ENCODE measurements at regions not wholly inside any gene's neighbourhood (a gene's known extent, or its start where the extent isn't known, plus 50 kb on each side); places are given as distances from the start of the nearest gene placed in this dataset.

DNA sequence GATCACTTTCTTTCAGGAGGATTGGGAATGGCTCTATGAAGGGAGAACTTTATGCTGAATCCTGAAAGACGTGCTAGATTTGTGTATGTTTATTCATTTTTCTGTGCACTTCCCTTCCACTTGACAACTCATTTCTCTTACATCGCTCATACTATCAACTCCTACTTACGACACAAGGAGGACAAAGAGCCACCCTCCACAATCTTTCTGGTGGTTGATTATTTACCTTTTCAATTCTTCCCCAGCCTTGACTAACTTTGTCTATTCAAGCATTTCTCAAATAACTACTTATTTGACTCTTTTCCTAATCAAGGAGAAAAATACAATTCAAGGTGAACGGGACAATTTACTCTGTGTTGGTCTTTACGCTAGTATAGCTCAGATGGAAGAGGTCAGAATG lies 622.1 kb downstream of the TLR4 start:
- Mint-ChIP-seq H3K27ac (no peak overlapping the region), H3K4me3 (no peak overlapping the region), H3K4me1 (no peaks in the 10 kb centered on the region), H3K27me3 (no peaks in the 10 kb centered on the region), H3K9me3 (peaks cover 0 to 9% (median 4%) of the 10 kb centered on the region in 3 donors), H3K36me3 (no peaks in the 10 kb centered on the region)
- no peaks in the 10 kb centered on the region for H3K36me3 ChIP-seq (ENCODE audit: control insufficient read depth in 2 of 2, extremely low read depth in 1 of 2, insufficient read depth in 1 of 2, low read length in 1 of 2)
- ChIA-PET CTCF (no interaction called here), POLR2A (no interaction called here)
- H3K9me3 ChIP-seq = no peaks in the 10 kb centered on the region
- H3K27me3 ChIP-seq (replicated peaks in 1 of 2; ENCODE audit: control insufficient read depth in 2 of 2, extremely low read depth in 1 of 2, insufficient read depth in 2 of 2, low read length in 1 of 2) = no peaks in the 10 kb centered on the region
- DNase-seq (no peak), ATAC-seq (replicated peaks in 1 of 4) (no peak)
- H3K27ac ChIP-seq (ENCODE audit: low read length) = no peak overlapping the region
- H3K4me1 ChIP-seq (ENCODE audit: control insufficient read depth in 1 of 2, extremely low read depth in 1 of 2, insufficient read depth in 2 of 2, low read length in 2 of 2) = no peaks in the 10 kb centered on the region
- no peak overlapping the region for H3K4me3 ChIP-seq (ENCODE audit: control insufficient read depth in 1 of 2, extremely low read depth in 1 of 2, low read length in 1 of 2)
- WGBS (ENCODE audit: insufficient coverage) = no CpG with 5 or more reads among the region's 5 CpGs

DNA sequence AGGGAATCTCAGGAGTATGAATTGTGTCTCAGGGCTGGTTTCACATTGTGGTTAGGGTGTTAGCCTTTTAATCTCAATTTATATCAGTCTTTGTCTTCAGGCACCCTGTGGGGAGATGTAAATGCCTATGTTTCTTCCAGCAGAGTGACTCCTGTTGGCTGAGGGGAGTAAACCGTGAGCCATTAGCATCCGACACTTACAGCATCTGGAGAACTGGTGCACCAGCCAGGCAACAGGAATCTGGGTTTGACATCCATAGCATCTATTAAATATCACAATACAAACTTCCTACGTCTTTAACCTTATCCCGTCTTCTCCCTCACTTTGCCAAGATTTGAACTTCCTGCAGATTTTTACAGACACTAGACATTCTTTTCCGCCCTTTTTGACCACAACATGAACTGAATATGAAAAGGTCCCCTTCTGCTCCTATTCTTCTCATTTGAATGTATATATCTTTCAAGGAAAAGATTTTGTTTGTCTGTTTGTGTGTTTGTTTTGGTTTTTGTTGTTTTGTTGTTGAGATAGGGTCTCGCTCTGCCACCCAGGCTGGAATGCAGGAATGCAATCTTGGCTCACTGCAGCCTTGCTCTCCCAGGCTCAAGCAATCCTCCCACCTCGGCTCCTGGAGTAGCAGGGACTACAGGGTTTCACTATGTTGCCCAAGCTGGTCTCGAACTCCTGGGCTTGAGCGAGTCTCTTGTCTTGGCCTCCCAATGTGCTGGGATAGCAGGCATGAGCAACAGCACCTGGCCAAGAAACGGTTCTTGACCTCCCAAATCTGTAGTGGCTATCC lies 626.2 kb downstream of the TLR4 start:
- H3K36me3 ChIP-seq (ENCODE audit: control insufficient read depth in 2 of 2, extremely low read depth in 1 of 2, insufficient read depth in 1 of 2, low read length in 1 of 2) = no peaks in the 10 kb centered on the region
- no peak overlapping the region for H3K27ac ChIP-seq (ENCODE audit: low read length)
- Mint-ChIP-seq H3K27me3 (no peaks in the 10 kb centered on the region), H3K27ac (no peak overlapping the region), H3K36me3 (no peaks in the 10 kb centered on the region), H3K4me3 (no peak overlapping the region), H3K9me3 (peaks cover 0 to 9% (median 4%) of the 10 kb centered on the region in 3 donors), H3K4me1 (no peaks in the 10 kb centered on the region)
- WGBS (ENCODE audit: insufficient coverage) = 74% methylated on average over 8 of the region's 10 CpGs
- ChIA-PET CTCF (no interaction called here), POLR2A (no interaction called here)
- no peak for DNase-seq
- H3K4me3 ChIP-seq (ENCODE audit: control insufficient read depth in 1 of 2, extremely low read depth in 1 of 2, low read length in 1 of 2) = no peak overlapping the region
- H3K9me3 ChIP-seq = no peaks in the 10 kb centered on the region
- H3K27me3 ChIP-seq (replicated peaks in 1 of 2; ENCODE audit: control insufficient read depth in 2 of 2, extremely low read depth in 1 of 2, insufficient read depth in 2 of 2, low read length in 1 of 2) = no peaks in the 10 kb centered on the region
- ATAC-seq (replicated peaks in 1 of 4) = no peak
- no peaks in the 10 kb centered on the region for H3K4me1 ChIP-seq (ENCODE audit: control insufficient read depth in 1 of 2, extremely low read depth in 1 of 2, insufficient read depth in 2 of 2, low read length in 2 of 2)

DNA sequence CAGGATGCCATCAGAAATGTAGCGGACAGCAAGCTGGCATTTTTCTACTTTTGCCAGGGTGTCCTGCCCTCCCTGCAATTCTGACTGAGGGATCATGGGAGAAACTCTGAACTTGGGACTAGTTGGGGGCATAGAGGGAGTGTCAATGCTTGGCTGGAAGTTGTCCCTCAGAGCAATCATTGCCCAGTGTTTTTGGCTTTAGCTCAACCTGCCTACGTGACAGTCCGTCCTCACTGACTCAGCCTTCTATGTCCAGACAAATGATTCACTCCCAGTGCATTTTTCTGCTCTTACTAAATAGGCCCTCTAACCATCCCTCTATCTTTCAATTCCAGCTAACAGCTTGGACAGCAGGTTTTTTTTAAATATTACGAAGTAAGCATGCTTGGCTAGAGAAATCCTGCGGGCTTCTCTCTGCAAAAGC lies 627.4 kb downstream of the TLR4 start:
- Mint-ChIP-seq H3K9me3 (peaks cover 0 to 6% (median under 1%) of the 10 kb centered on the region in 3 donors), H3K27me3 (no peaks in the 10 kb centered on the region), H3K36me3 (no peaks in the 10 kb centered on the region), H3K4me1 (no peaks in the 10 kb centered on the region), H3K4me3 (no peak overlapping the region), H3K27ac (no peak overlapping the region)
- no peaks in the 10 kb centered on the region for H3K27me3 ChIP-seq (replicated peaks in 1 of 2; ENCODE audit: control insufficient read depth in 2 of 2, extremely low read depth in 1 of 2, insufficient read depth in 2 of 2, low read length in 1 of 2)
- H3K9me3 ChIP-seq = no peaks in the 10 kb centered on the region
- no peaks in the 10 kb centered on the region for H3K4me1 ChIP-seq (ENCODE audit: control insufficient read depth in 1 of 2, extremely low read depth in 1 of 2, insufficient read depth in 2 of 2, low read length in 2 of 2)
- 70% methylated on average over 4 of the region's 5 CpGs for WGBS (ENCODE audit: insufficient coverage)
- no peak overlapping the region for H3K27ac ChIP-seq (ENCODE audit: low read length)
- H3K36me3 ChIP-seq (ENCODE audit: control insufficient read depth in 2 of 2, extremely low read depth in 1 of 2, insufficient read depth in 1 of 2, low read length in 1 of 2) = no peaks in the 10 kb centered on the region
- no peak for DNase-seq
- CTCF ChIA-PET = no interaction called here
- POLR2A ChIA-PET = no interaction called here
- no peak for ATAC-seq (replicated peaks in 1 of 4)
- no peak overlapping the region for H3K4me3 ChIP-seq (ENCODE audit: control insufficient read depth in 1 of 2, extremely low read depth in 1 of 2, low read length in 1 of 2)

DNA sequence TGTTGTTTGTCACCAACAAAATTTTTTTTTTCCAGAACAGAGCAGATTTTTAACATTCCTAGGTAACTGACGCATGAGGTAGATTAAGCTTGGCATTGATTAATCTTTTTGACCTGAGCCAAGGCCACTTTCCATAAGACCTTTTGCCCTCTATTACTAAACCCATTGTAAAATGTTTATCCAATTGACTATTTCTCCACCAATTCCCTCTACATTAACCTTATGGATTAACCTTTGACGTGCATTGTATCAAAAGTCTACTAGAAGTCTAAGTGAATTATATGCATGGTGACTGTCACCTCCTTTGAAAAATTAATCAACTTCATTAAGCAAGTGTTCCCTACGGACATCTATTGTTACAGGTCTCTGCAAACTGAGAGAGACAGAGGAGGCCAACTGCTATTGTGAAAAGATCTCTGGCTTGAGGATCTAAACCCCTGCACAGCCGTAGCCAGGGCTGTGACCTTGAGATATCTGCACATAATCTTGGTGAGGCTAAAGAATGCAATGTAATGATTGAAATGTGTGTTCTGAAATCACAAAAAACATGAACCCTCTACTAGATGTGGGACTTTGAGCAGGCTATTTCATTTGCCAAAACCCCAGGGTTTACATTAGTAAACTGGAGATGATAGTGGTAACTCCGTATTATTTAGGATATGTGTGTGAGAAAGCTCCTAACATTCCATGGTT lies 632.2 kb downstream of the TLR4 start:
- no peaks in the 10 kb centered on the region for H3K4me1 ChIP-seq (ENCODE audit: control insufficient read depth in 1 of 2, extremely low read depth in 1 of 2, insufficient read depth in 2 of 2, low read length in 2 of 2)
- H3K9me3 ChIP-seq = no peaks in the 10 kb centered on the region
- Mint-ChIP-seq H3K36me3 (no peaks in the 10 kb centered on the region), H3K4me1 (no peaks in the 10 kb centered on the region), H3K4me3 (no peak overlapping the region), H3K27ac (no peak overlapping the region), H3K9me3 (no peaks in the 10 kb centered on the region), H3K27me3 (no peaks in the 10 kb centered on the region)
- ChIA-PET POLR2A (no interaction called here), CTCF (no interaction called here)
- no peak for DNase-seq
- no peak overlapping the region for H3K4me3 ChIP-seq (ENCODE audit: control insufficient read depth in 1 of 2, extremely low read depth in 1 of 2, low read length in 1 of 2)
- H3K27ac ChIP-seq (ENCODE audit: low read length) = no peak overlapping the region
- no CpG with 5 or more reads among the region's 5 CpGs for WGBS (ENCODE audit: insufficient coverage)
- H3K27me3 ChIP-seq (replicated peaks in 1 of 2; ENCODE audit: control insufficient read depth in 2 of 2, extremely low read depth in 1 of 2, insufficient read depth in 2 of 2, low read length in 1 of 2) = no peaks in the 10 kb centered on the region
- no peak for ATAC-seq (replicated peaks in 1 of 4)
- no peaks in the 10 kb centered on the region for H3K36me3 ChIP-seq (ENCODE audit: control insufficient read depth in 2 of 2, extremely low read depth in 1 of 2, insufficient read depth in 1 of 2, low read length in 1 of 2)

DNA sequence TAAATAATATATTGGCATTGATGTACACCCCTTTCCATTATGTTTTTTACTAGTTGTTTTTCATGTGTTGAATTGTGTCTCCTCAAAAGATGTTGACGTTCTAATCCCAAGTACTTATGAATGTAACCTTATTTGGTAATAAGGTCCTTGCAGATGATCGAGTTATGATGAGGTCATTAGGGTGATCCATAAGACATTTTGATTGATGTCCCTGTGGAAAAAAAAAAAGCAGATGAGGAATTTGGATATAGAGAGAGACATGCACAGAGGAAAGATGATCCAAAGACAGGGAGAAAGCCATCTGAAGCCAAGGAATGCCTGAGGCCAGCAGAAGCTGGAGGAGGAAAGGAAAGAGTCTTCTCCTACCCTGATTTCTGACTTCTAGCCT lies 632.7 kb downstream of the TLR4 start:
- Mint-ChIP-seq H3K27me3 (no peaks in the 10 kb centered on the region), H3K27ac (no peak overlapping the region), H3K4me1 (no peaks in the 10 kb centered on the region), H3K9me3 (no peaks in the 10 kb centered on the region), H3K36me3 (no peaks in the 10 kb centered on the region), H3K4me3 (no peak overlapping the region)
- ChIA-PET POLR2A (no interaction called here), CTCF (no interaction called here)
- H3K27ac ChIP-seq (ENCODE audit: low read length) = no peak overlapping the region
- no peak for ATAC-seq (replicated peaks in 1 of 4)
- H3K4me3 ChIP-seq (ENCODE audit: control insufficient read depth in 1 of 2, extremely low read depth in 1 of 2, low read length in 1 of 2) = no peak overlapping the region
- H3K9me3 ChIP-seq = no peaks in the 10 kb centered on the region
- WGBS (ENCODE audit: insufficient coverage) = 100% methylated on average over 1 of the region's 2 CpGs
- no peaks in the 10 kb centered on the region for H3K36me3 ChIP-seq (ENCODE audit: control insufficient read depth in 2 of 2, extremely low read depth in 1 of 2, insufficient read depth in 1 of 2, low read length in 1 of 2)
- H3K27me3 ChIP-seq (replicated peaks in 1 of 2; ENCODE audit: control insufficient read depth in 2 of 2, extremely low read depth in 1 of 2, insufficient read depth in 2 of 2, low read length in 1 of 2) = no peaks in the 10 kb centered on the region
- no peak for DNase-seq
- H3K4me1 ChIP-seq (ENCODE audit: control insufficient read depth in 1 of 2, extremely low read depth in 1 of 2, insufficient read depth in 2 of 2, low read length in 2 of 2) = no peaks in the 10 kb centered on the region

DNA sequence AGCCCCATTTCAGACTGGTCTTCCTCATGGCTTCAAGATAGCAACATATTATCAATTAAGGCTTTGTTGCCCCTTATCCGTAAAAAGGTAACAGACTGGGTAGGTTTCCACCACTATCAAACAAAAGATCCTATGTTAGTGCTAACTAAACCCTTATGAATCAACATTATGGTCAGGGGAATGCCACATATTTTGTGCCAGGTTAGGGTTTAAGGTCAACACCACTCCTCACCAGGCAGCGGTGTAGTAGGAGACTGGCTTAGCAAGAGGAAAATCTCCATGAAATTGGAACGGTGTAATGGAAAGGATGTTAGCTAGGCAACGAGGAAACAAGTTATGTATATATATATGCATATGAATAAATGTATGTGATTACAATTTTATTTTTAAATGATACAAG lies 655.8 kb downstream of the TLR4 start:
- no peaks in the 10 kb centered on the region for H3K4me1 Mint-ChIP-seq
- no peaks in the 10 kb centered on the region for H3K27me3 Mint-ChIP-seq
- CTCF ChIA-PET = no interaction called here
- POLR2A ChIA-PET = no interaction called here
- Histone ChIP-seq H3K9me3 (no peaks in the 10 kb centered on the region), H3K36me3 (ENCODE audit: control insufficient read depth in 2 of 2, extremely low read depth in 1 of 2, insufficient read depth in 1 of 2, low read length in 1 of 2) (no peaks in the 10 kb centered on the region), H3K27me3 (replicated peaks in 1 of 2; ENCODE audit: control insufficient read depth in 2 of 2, extremely low read depth in 1 of 2, insufficient read depth in 2 of 2, low read length in 1 of 2) (no peaks in the 10 kb centered on the region), H3K4me1 (ENCODE audit: control insufficient read depth in 1 of 2, extremely low read depth in 1 of 2, insufficient read depth in 2 of 2, low read length in 2 of 2) (no peaks in the 10 kb centered on the region), H3K4me3 (ENCODE audit: control insufficient read depth in 1 of 2, extremely low read depth in 1 of 2, low read length in 1 of 2) (no peak overlapping the region), H3K27ac (ENCODE audit: low read length) (no peak overlapping the region)
- no CpG with 5 or more reads among the region's 4 CpGs for WGBS (ENCODE audit: insufficient coverage)
- H3K27ac Mint-ChIP-seq = no peak overlapping the region
- peaks cover 0 to 10% (median 5%) of the 10 kb centered on the region in 3 donors for H3K9me3 Mint-ChIP-seq
- ATAC-seq (replicated peaks in 1 of 4) = no peak
- no peaks in the 10 kb centered on the region for H3K36me3 Mint-ChIP-seq
- no peak for DNase-seq
- H3K4me3 Mint-ChIP-seq = no peak overlapping the region

Data from T-cell (primary cell).